A549 (cell line): ENCODE measurements at regions not wholly inside any gene's neighbourhood (a gene's known extent, or its start where the extent isn't known, plus 50 kb on each side); places are given as distances from the start of the nearest gene placed in this dataset.

Source experiments
- ATAC-seq, 2 experiments: fragments of 200-7000 bp in 1 of 2; fragments of >200 bp in 1 of 2; cut with Nextera tagmentation in 1 of 2; cut with Tn5 transposase in 1 of 2; 3 replicates each; pipeline versions ENCODE4 v1.8.0 to v1.9.1; 2018 to 2020; ENCODE audit warnings: mild to moderate bottlenecking in 1 of 2, moderate library complexity in 1 of 2
- CTCF ChIA-PET: fragments of 300-600 bp; sonication (Branson Sonifier 250); formaldehyde crosslinking; extraction: SDS; loops from one replicate; lab custom pipeline; 2021; ENCODE audit warnings: antibody characterized with exemption, inconsistent platforms; lab: Yijun Ruan, JAX
- POLR2A ChIA-PET: fragments of 350-600 bp; formaldehyde crosslinking; extraction: SDS; loops from one replicate; lab custom pipeline; 2021; ENCODE audit warnings: antibody characterized with exemption, inconsistent platforms; lab: Yijun Ruan, JAX
- DNase-seq, 2 experiments: peaks; one replicate each; pipeline versions ENCODE4 v3.0.0 to v3.0.0-alpha.2; 2011 to 2016; ENCODE audit warnings: low read depth in 1 of 2, low spot score in 1 of 2
- FAIRE-seq: peaks from 2 replicates; lab custom pipeline; 2011; peaks lifted over from hg19 to GRCh38; lab: Jason Lieb, UNC
- H3K27ac ChIP-seq, 2 experiments: fragments of >200 bp; sonication (Bioruptor Twin); formaldehyde crosslinking; 3 replicates each; pipeline ENCODE4 v1.5.1; 2016 to 2017
- H3K4me1 ChIP-seq: fragments of >200 bp; sonication (Bioruptor Twin); formaldehyde crosslinking; 3 replicates; pipeline ENCODE4 v1.6.1; 2016
- H3K4me2 ChIP-seq: fragments of >200 bp; sonication (Bioruptor Twin); formaldehyde crosslinking; 3 replicates; pipeline ENCODE4 v1.6.1; 2016
- H3K4me3 ChIP-seq: fragments of >200 bp; sonication (Bioruptor Twin); formaldehyde crosslinking; 3 replicates; pipeline ENCODE4 v1.5.1; 2016
- H3K9me3 ChIP-seq: fragments of >200 bp; sonication (Bioruptor Twin); formaldehyde crosslinking; 3 replicates; pipeline ENCODE4 v1.6.1; 2016
- ATOH8 ChIP-seq: fragments of 250-450 bp; sonication (Bioruptor Pico); IDR thresholded peaks from 2 replicates; pipeline ENCODE4 v1.5.0; 2020; ENCODE audit warnings: low read depth, mild to moderate bottlenecking, moderate library complexity
- BCL3 ChIP-seq: fragments of >200 bp; sonication (Bioruptor Twin); formaldehyde crosslinking; IDR thresholded peaks from 3 replicates; pipeline ENCODE4 v1.6.1; 2016
- CEBPB ChIP-seq, 2 experiments: fragments of >200 bp in 1 of 2; sonication (Bioruptor Twin) in 1 of 2; formaldehyde crosslinking in 1 of 2; IDR thresholded peaks; 2 replicates each; pipeline ENCODE4 v1.6.1; 2012 to 2016
- CHD2 ChIP-seq: fragments of 150-350 bp; IDR thresholded peaks from 2 replicates; pipeline ENCODE4 v1.6.1; 2014; ENCODE audit warnings: low read length; ENCODE audit not compliant: partially characterized antibody
- E2F6 ChIP-seq: IDR thresholded peaks from 2 replicates; pipeline ENCODE4 v1.6.1; 2012; ENCODE audit warnings: low read depth, borderline replicate concordance
- ELK1 ChIP-seq: fragments of 150-350 bp; IDR thresholded peaks from 2 replicates; pipeline ENCODE4 v1.6.1; 2014; ENCODE audit warnings: low read depth, mild to moderate bottlenecking, low read length
- EP300 ChIP-seq, 2 experiments: fragments of >200 bp; sonication (Bioruptor Twin); formaldehyde crosslinking; IDR thresholded peaks; 2 replicates in 1 of 2; 3 replicates in 1 of 2; pipeline ENCODE4 v1.6.1; 2016 to 2017
- ESRRA ChIP-seq: fragments of 150-350 bp; IDR thresholded peaks from 2 replicates; pipeline ENCODE4 v1.6.1; 2014; ENCODE audit warnings: mild to moderate bottlenecking, low read length, borderline replicate concordance
- FOSB ChIP-seq: fragments of 250-450 bp; sonication (Bioruptor Pico); IDR thresholded peaks from 2 replicates; pipeline ENCODE4 v1.5.0; 2020; ENCODE audit warnings: mild to moderate bottlenecking, moderate library complexity
- FOSL2 ChIP-seq, 2 experiments: fragments of 450-650 bp in 1 of 2; fragments of >200 bp in 1 of 2; sonication (Bioruptor Twin) in 1 of 2; formaldehyde crosslinking; IDR thresholded peaks; 2 replicates each; pipeline versions ENCODE4 v1.5.0 to v1.6.1; 2016 to 2020; ENCODE audit warnings: mild to moderate bottlenecking in 1 of 2, moderate library complexity in 1 of 2
- GATA3 ChIP-seq: IDR thresholded peaks from 2 replicates; pipeline ENCODE4 v1.6.1; 2012; ENCODE audit warnings: borderline replicate concordance
- HOXB13 ChIP-seq: fragments of 250-450 bp; sonication (Bioruptor Pico); IDR thresholded peaks from 2 replicates; pipeline ENCODE4 v1.5.0; 2020; ENCODE audit warnings: low read depth, mild to moderate bottlenecking, moderate library complexity
- HOXB5 ChIP-seq: fragments of 250-450 bp; sonication (Bioruptor Pico); IDR thresholded peaks from 2 replicates; pipeline ENCODE4 v1.5.0; 2020; ENCODE audit warnings: mild to moderate bottlenecking, moderate library complexity
- JUN ChIP-seq, 2 experiments: fragments of >200 bp; sonication (Bioruptor Twin); formaldehyde crosslinking; IDR thresholded peaks; 2 replicates in 1 of 2; 3 replicates in 1 of 2; pipeline ENCODE4 v1.6.1; 2016 to 2017
- JUNB ChIP-seq: fragments of >200 bp; sonication (Bioruptor Twin); formaldehyde crosslinking; IDR thresholded peaks from 2 replicates; pipeline ENCODE4 v1.6.1; 2016
- KDM5A ChIP-seq: fragments of 200-600 bp; sonication (generic); IDR thresholded peaks from 2 replicates; pipeline ENCODE4 v1.6.1; 2016; ENCODE audit warnings: antibody characterized with exemption, mild to moderate bottlenecking
- MAFK ChIP-seq: fragments of 450-650 bp; IDR thresholded peaks from 2 replicates; pipeline ENCODE4 v1.6.1; 2014; ENCODE audit not compliant: partially characterized antibody
- MAX ChIP-seq: IDR thresholded peaks from 2 replicates; pipeline ENCODE4 v1.6.1; 2012
- MYC ChIP-seq: IDR thresholded peaks from 2 replicates; pipeline ENCODE4 v1.6.1; 2012; ENCODE audit warnings: mild to moderate bottlenecking, inconsistent platforms, low read length, improper control_type of control experiment, borderline replicate concordance
- RAD21 ChIP-seq, 2 experiments: fragments of >200 bp in 1 of 2; sonication (Bioruptor Twin) in 1 of 2; formaldehyde crosslinking in 1 of 2; IDR thresholded peaks in 1 of 2; conservative IDR thresholded peaks in 1 of 2; 2 replicates in 1 of 2; 3 replicates in 1 of 2; pipeline ENCODE4 v1.6.1; 2012 to 2018; ENCODE audit warnings: inconsistent platforms in 1 of 2
- RARB ChIP-seq: fragments of 250-450 bp; sonication (Bioruptor Pico); IDR thresholded peaks from 2 replicates; pipeline ENCODE4 v1.8.0; 2021; ENCODE audit warnings: mild to moderate bottlenecking, moderate library complexity
- SMC3 ChIP-seq: fragments of >200 bp; sonication (Bioruptor Twin); formaldehyde crosslinking; IDR thresholded peaks from 3 replicates; pipeline ENCODE4 v1.6.1; 2018; ENCODE audit warnings: inconsistent platforms
- ZNF302 ChIP-seq: fragments of 250-450 bp; sonication (Bioruptor Pico); IDR thresholded peaks from 2 replicates; pipeline ENCODE4 v1.9.0; 2021; ENCODE audit warnings: inconsistent platforms, mild to moderate bottlenecking, moderate library complexity
- ZSCAN20 ChIP-seq: fragments of 250-450 bp; sonication (Bioruptor Pico); IDR thresholded peaks from 2 replicates; pipeline ENCODE4 v1.8.0; 2022; ENCODE audit warnings: mild to moderate bottlenecking, moderate library complexity
- WGBS: methylation state at CpG from one replicate; pipeline ENCODE4 v1.1.6; 2017; ENCODE audit errors: missing lambda C conversion rate; 5-methylcytosine and 5-hydroxymethylcytosine counted together

- peak overlapping the region; percentile 71 for H3K4me2 ChIP-seq
- peak overlapping the region; percentile 15; the same call in 2 of the 3 replicates for H3K4me3 ChIP-seq
- peak; percentile 88 for FAIRE-seq
- 0 out of 3 replicates have a peak, but pooled peaks cover 3% of the 10 kb centered on the region for H3K9me3 ChIP-seq
- H3K4me1 ChIP-seq: peaks cover 30% of the 10 kb centered on the region
- H3K27ac ChIP-seq: peak overlapping the region; percentile 85 to 92
- peak; percentile 93 to 94 for ATAC-seq
- TF ChIP-seq CHD2: no peak
- no peak for TF ChIP-seq ELK1
- TF ChIP-seq MYC: no peak
- no peak for TF ChIP-seq ZNF302 (CRISPR knock-in tag)
- 0 out of 2 replicates have a peak, but pooled peaks have one; percentile 61 for TF ChIP-seq HOXB13
- no peak for TF ChIP-seq ZSCAN20 (CRISPR knock-in tag)
- TF ChIP-seq FOSB: peak; percentile 68; the same call in 1 of the 2 replicates
- TF ChIP-seq JUNB: peak; percentile 65; the same call in 1 of the 2 replicates
- TF ChIP-seq CEBPB (IDR thresholded peaks at IDR 0.05): peak; percentile 30 to 69
- TF ChIP-seq ESRRA: no peak
- peak; percentile 32; the same call in 1 of the 2 replicates for TF ChIP-seq RARB
- TF ChIP-seq GATA3: peak; percentile 84
- TF ChIP-seq JUN (IDR thresholded peaks at IDR 0.05): peak in 1 of 2 experiments; percentile 66; a peak in 2 of 5 replicates
- peak; percentile 66; the same call in 1 of the 2 replicates for TF ChIP-seq MAX
- no peak for TF ChIP-seq KDM5A
- no peak for TF ChIP-seq MAFK
- TF ChIP-seq HOXB5 (CRISPR knock-in tag): peak; percentile 27; the same call in 1 of the 2 replicates
- peak; percentile 43 to 53; a peak in 3 of 5 replicates for TF ChIP-seq EP300 (IDR thresholded peaks at IDR 0.05)
- TF ChIP-seq BCL3: peak; percentile 13; the same call in 1 of the 3 replicates
- TF ChIP-seq FOSL2 (IDR thresholded peaks at IDR 0.05): 0 out of 2 replicates have a peak, but pooled peaks have one; percentile 47
- TF ChIP-seq FOSL2 (CRISPR knock-in tag; IDR thresholded peaks at IDR 0.05): peak; percentile 90
- peak in 1 of 2 experiments; percentile 14; a peak in 2 of 5 replicates for TF ChIP-seq RAD21 (conservative IDR thresholded peaks at IDR 0.05 in 1 of 2, IDR thresholded peaks at IDR 0.05 in 1 of 2)
- TF ChIP-seq E2F6: no peak; the same call in 1 of the 2 replicates
- TF ChIP-seq ATOH8 (CRISPR knock-in tag): 0 out of 2 replicates have a peak, but pooled peaks have one; percentile 28
- TF ChIP-seq SMC3: peak; percentile 36; the same call in 1 of the 3 replicates
- POLR2A ChIA-PET: interaction anchor here (0.5 to 1.8 kb wide), 6 partner anchors 27 to 1421 kb away, joined by 3 to 8 read pairs (median 4); no protein-coding TSS in a partner anchor
- WGBS: 3% methylated on average over 11 of the region's 11 CpGs
- DNase-seq: peak; percentile 28 to 86
- CTCF ChIA-PET: interaction anchor here (0.7 to 1.8 kb wide), 3 partner anchors 9 to 209 kb away, joined by 3 to 6 read pairs (median 5); no protein-coding TSS in a partner anchor
Observed at GRCh38 chr11:29119707-29120618, 896.9 kb downstream of the KCNA4 start.
